HFF-Myc (cell line): ENCODE measurements at regions not wholly inside any gene's neighbourhood (a gene's known extent, or its start where the extent isn't known, plus 50 kb on each side); places are given as distances from the start of the nearest gene placed in this dataset.

Source experiments
- DNase-seq: peaks from one replicate; pipeline ENCODE4 v3.0.0-alpha.2; 2011; ENCODE audit warnings: low read depth; ENCODE audit errors: extremely low read depth
- H3K4me3 ChIP-seq: replicated peaks from 2 replicates; pipeline ENCODE4 v1.5.1; 2011; ENCODE audit warnings: low read depth, mild to moderate bottlenecking, control low read depth, low read length
- CTCF ChIP-seq: IDR thresholded peaks from 2 replicates; pipeline ENCODE4 v1.5.1; 2012; ENCODE audit warnings: mild to moderate bottlenecking, low read depth, low read length, control low read depth; ENCODE audit errors: missing control alignments

GRCh38 chr18:51287818-51288508 lies 90.5 kb upstream of the MEX3C start:
- DNase-seq, result no peak
- H3K4me3 ChIP-seq, result no peak overlapping the region
- TF ChIP-seq CTCF, result no peak

GRCh38 chr18:51288582-51288981 lies 91.1 kb upstream of the MEX3C start:
- H3K4me3 ChIP-seq, result no peak overlapping the region
- DNase-seq, result no peak
- no peak for TF ChIP-seq CTCF

DNA sequence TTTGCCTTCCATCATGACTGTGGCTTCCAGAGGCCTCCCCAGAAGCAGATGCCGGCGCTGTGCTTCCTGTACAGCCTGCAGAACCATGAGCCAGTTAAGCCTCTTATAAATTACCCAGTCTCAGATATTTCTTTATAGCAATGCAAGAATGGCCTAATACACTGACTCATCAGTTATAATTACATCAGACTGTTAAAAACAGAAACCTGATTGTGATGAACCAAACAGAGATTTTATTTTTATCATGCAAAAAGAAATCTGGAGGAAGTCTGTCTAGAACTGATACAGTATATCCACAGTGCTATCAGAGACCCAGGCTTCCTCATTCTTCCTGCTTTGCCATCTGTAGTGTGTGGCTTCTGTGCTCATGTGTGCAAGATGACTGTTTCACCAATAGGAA lies 93.4 kb upstream of the MEX3C start:
- H3K4me3 ChIP-seq, result no peak overlapping the region
- no peak for TF ChIP-seq CTCF
- no peak for DNase-seq

- TF ChIP-seq CTCF, result no peak
- no peak overlapping the region for H3K4me3 ChIP-seq
- no peak for DNase-seq
Measured at GRCh38 chr18:51300912-51301311, 103.4 kb upstream of the MEX3C start.

- no peak for DNase-seq
- TF ChIP-seq CTCF, result no peak
- H3K4me3 ChIP-seq, result no peak overlapping the region
Measured at GRCh38 chr18:51301376-51301775, 103.9 kb upstream of the MEX3C start.

GRCh38 chr18:51316677-51317076 lies 119.2 kb upstream of the MEX3C start:
- no peak overlapping the region for H3K4me3 ChIP-seq
- no peak for DNase-seq
- TF ChIP-seq CTCF, result no peak

DNA sequence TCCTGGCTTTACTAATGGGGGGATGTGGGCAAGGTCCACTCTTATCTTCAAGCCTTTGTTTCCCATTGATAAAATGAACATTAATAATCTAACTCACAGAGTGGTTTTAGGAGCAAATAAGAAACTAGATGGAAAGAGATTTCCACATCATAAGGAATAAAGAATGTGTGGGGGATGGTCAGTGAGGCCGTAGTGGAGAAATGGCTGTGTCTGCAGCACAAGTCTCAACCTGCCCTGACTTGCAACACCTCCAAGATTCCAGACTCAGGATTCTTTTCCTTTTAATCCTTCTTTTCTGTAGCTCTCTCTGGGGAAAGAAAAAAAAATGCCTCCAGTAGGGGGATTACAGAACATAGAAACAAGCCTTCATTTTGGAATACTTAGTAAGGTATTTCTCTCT lies 124.2 kb upstream of the MEX3C start:
- no peak for TF ChIP-seq CTCF
- no peak for DNase-seq
- H3K4me3 ChIP-seq, result no peak overlapping the region
